WERI-Rb-1 (cell line): ENCODE measurements at regions not wholly inside any gene's neighbourhood (a gene's known extent, or its start where the extent isn't known, plus 50 kb on each side); places are given as distances from the start of the nearest gene placed in this dataset.
"Not testable (repeated sequence)": the region's sequence is repeated elsewhere in the genome, so short reads cannot be mapped to it uniquely, and the experiment has no call there.

ENCODE experiments used
- DNase-seq: peaks from one replicate; pipeline ENCODE4 v3.0.0-alpha.2; 2020
- H3K27ac ChIP-seq: fragments of 250-450 bp; sonication (Bioruptor Pico); 2 replicates; pipeline ENCODE4 v1.5.1; 2020; ENCODE audit warnings: mild to moderate bottlenecking, moderate library complexity
- H3K27me3 ChIP-seq: fragments of 250-450 bp; sonication (Bioruptor Pico); 2 replicates; pipeline ENCODE4 v1.5.1; 2021; ENCODE audit warnings: mild to moderate bottlenecking, low read depth, moderate library complexity; ENCODE audit not compliant: insufficient read depth, severe bottlenecking
- H3K36me3 ChIP-seq: fragments of 250-450 bp; sonication (Bioruptor Pico); 2 replicates; pipeline ENCODE4 v1.5.1; 2020; ENCODE audit warnings: mild to moderate bottlenecking, moderate library complexity
- H3K4me3 ChIP-seq: 2 replicates; pipeline ENCODE4 v1.5.1; 2011; ENCODE audit warnings: low read depth, mild to moderate bottlenecking, control low read depth, low read length
- H3K9me3 ChIP-seq: fragments of 250-450 bp; sonication (Bioruptor Pico); 2 replicates; pipeline ENCODE4 v1.5.1; 2021; ENCODE audit warnings: mild to moderate bottlenecking, moderate library complexity; ENCODE audit not compliant: severe bottlenecking
- CTCF ChIP-seq: IDR thresholded peaks from 2 replicates; pipeline ENCODE4 v1.5.1; 2011; ENCODE audit warnings: low read depth, mild to moderate bottlenecking, control low read depth, inconsistent platforms, low read length

GRCh38 chr10:6711881-6712280, 131.8 kb upstream of the PRKCQ start:
- no peak for TF ChIP-seq CTCF
- Histone ChIP-seq H3K27ac (no peak overlapping the region), H3K9me3 (no peaks in the 10 kb centered on the region), H3K4me3 (no peak overlapping the region), H3K27me3 (no peaks in the 10 kb centered on the region), H3K36me3 (no peaks in the 10 kb centered on the region)
- DNase-seq = no peak

- H3K9me3 ChIP-seq = no peaks in the 10 kb centered on the region
- DNase-seq = no peak
- no peak for TF ChIP-seq CTCF
- H3K27ac ChIP-seq = no peak overlapping the region
- H3K27me3 ChIP-seq = no peaks in the 10 kb centered on the region
- no peak overlapping the region for H3K4me3 ChIP-seq
- H3K36me3 ChIP-seq = no peaks in the 10 kb centered on the region
Observed at GRCh38 chr10:6711408-6711841, 131.3 kb upstream of the PRKCQ start.

- no peaks in the 10 kb centered on the region for H3K36me3 ChIP-seq
- no peak overlapping the region for H3K27ac ChIP-seq
- TF ChIP-seq CTCF = no peak
- H3K4me3 ChIP-seq = no peak overlapping the region
- H3K9me3 ChIP-seq = no peaks in the 10 kb centered on the region
- DNase-seq = no peak
- peaks cover 3% of the 10 kb centered on the region for H3K27me3 ChIP-seq
Observed at GRCh38 chr10:6707352-6707751, 127.3 kb upstream of the PRKCQ start.

- no peak for DNase-seq
- H3K27me3 ChIP-seq = peaks cover 3% of the 10 kb centered on the region
- no peak for TF ChIP-seq CTCF
- H3K27ac ChIP-seq = no peak overlapping the region
- no peak overlapping the region for H3K4me3 ChIP-seq
- no peaks in the 10 kb centered on the region for H3K36me3 ChIP-seq
- no peaks in the 10 kb centered on the region for H3K9me3 ChIP-seq
Observed at GRCh38 chr10:6706725-6707124, 126.6 kb upstream of the PRKCQ start.

- H3K27ac ChIP-seq = no peak overlapping the region
Observed at GRCh38 chr10:6704896-6705295, 124.8 kb upstream of the PRKCQ start.

GRCh38 chr10:6702833-6703232, 122.8 kb upstream of the PRKCQ start:
- DNase-seq, H3K27ac ChIP-seq, H3K36me3 ChIP-seq, H3K27me3 ChIP-seq, H3K9me3 ChIP-seq, H3K4me3 ChIP-seq: not testable (repeated sequence)

More at GRCh38 chr10:6704896-6705295, 124.8 kb upstream of the PRKCQ start:
- Histone ChIP-seq H3K9me3 (no peaks in the 10 kb centered on the region), H3K27me3 (peaks cover 3% of the 10 kb centered on the region), H3K4me3 (no peak overlapping the region), H3K36me3 (no peaks in the 10 kb centered on the region)
- TF ChIP-seq CTCF = no peak
- DNase-seq = no peak
